Trophoblast cell (in vitro differentiated cells and primary cell): ENCODE measurements at regions not wholly inside any gene's neighbourhood (a gene's known extent, or its start where the extent isn't known, plus 50 kb on each side); places are given as distances from the start of the nearest gene placed in this dataset.
"Not testable (repeated sequence)": the region's sequence is repeated elsewhere in the genome, so short reads cannot be mapped to it uniquely, and the experiment has no call there.

Experiments used
- DNase-seq, 2 donors: peaks; one replicate each; pipeline ENCODE4 v3.0.0-alpha.2; 2016
- H2AFZ ChIP-seq: 2 replicates; pipeline ENCODE4 v1.6.1; 2013; ENCODE audit warnings: low read length, moderate library complexity, mild to moderate bottlenecking; ENCODE audit not compliant: insufficient read depth, poor library complexity
- H2AK5ac ChIP-seq: 2 replicates; pipeline ENCODE4 v1.6.1; 2013; ENCODE audit warnings: mild to moderate bottlenecking, low read length
- H2BK120ac ChIP-seq: 2 replicates; pipeline ENCODE4 v1.6.1; 2013; ENCODE audit warnings: low read length, mild to moderate bottlenecking, moderate library complexity; ENCODE audit not compliant: insufficient read depth, poor library complexity
- H2BK12ac ChIP-seq: 2 replicates; pipeline ENCODE4 v1.6.1; 2013; ENCODE audit warnings: mild to moderate bottlenecking, low read length, moderate library complexity
- H2BK5ac ChIP-seq: 2 replicates; pipeline ENCODE4 v1.6.1; 2013; ENCODE audit warnings: low read length, low read depth, moderate library complexity, mild to moderate bottlenecking; ENCODE audit not compliant: poor library complexity
- H3K14ac ChIP-seq: 2 replicates; pipeline ENCODE4 v1.6.1; 2013; ENCODE audit warnings: mild to moderate bottlenecking, low read length
- H3K18ac ChIP-seq: 2 replicates; pipeline ENCODE4 v1.6.1; 2013; ENCODE audit warnings: mild to moderate bottlenecking, low read length
- H3K23ac ChIP-seq: 2 replicates; pipeline ENCODE4 v1.6.1; 2013; ENCODE audit warnings: low read length
- H3K27ac ChIP-seq: 2 replicates; pipeline ENCODE4 v1.5.1; 2013; ENCODE audit warnings: low read depth, mild to moderate bottlenecking, inconsistent platforms, low read length, moderate library complexity
- H3K27me3 ChIP-seq: 2 replicates; pipeline ENCODE4 v1.6.1; 2013; ENCODE audit warnings: inconsistent platforms, mild to moderate bottlenecking, low read length, moderate library complexity; ENCODE audit not compliant: insufficient read depth
- H3K36me3 ChIP-seq, 2 experiments: 1 replicate in 1 of 2; 2 replicates in 1 of 2; pipeline ENCODE4 v1.6.1; 2013; ENCODE audit warnings: low read length in 2 of 2, mild to moderate bottlenecking in 2 of 2, moderate library complexity in 1 of 2; ENCODE audit not compliant: insufficient read depth in 2 of 2, control insufficient read depth in 1 of 2
- H3K4ac ChIP-seq: 2 replicates; pipeline ENCODE4 v1.6.1; 2013; ENCODE audit warnings: low read depth, mild to moderate bottlenecking, low read length, moderate library complexity
- H3K4me1 ChIP-seq, 2 experiments: 1 replicate in 1 of 2; 2 replicates in 1 of 2; pipeline ENCODE4 v1.6.1; 2013; ENCODE audit warnings: low read length in 2 of 2, mild to moderate bottlenecking in 2 of 2, moderate library complexity in 1 of 2; ENCODE audit not compliant: insufficient read depth in 2 of 2, control insufficient read depth in 1 of 2
- H3K4me2 ChIP-seq: 2 replicates; pipeline ENCODE4 v1.6.1; 2013; ENCODE audit warnings: inconsistent platforms, mild to moderate bottlenecking, low read length, moderate library complexity
- H3K4me3 ChIP-seq: 2 replicates; pipeline ENCODE4 v1.5.1; 2013; ENCODE audit warnings: mild to moderate bottlenecking, low read depth, low read length, inconsistent platforms
- H3K79me1 ChIP-seq: one replicate; pipeline ENCODE4 v1.6.1; 2013; ENCODE audit warnings: low read length
- H3K79me2 ChIP-seq: 2 replicates; pipeline ENCODE4 v1.6.1; 2013; ENCODE audit warnings: low read length, mild to moderate bottlenecking; ENCODE audit not compliant: control insufficient read depth, insufficient read depth, poor library complexity
- H3K9ac ChIP-seq: 2 replicates; pipeline ENCODE4 v1.6.1; 2013; ENCODE audit warnings: mild to moderate bottlenecking, low read length
- H3K9me3 ChIP-seq: 2 replicates; pipeline ENCODE4 v1.6.1; 2013; ENCODE audit warnings: low read depth, mild to moderate bottlenecking, control low read depth, inconsistent platforms, low read length; ENCODE audit not compliant: insufficient read depth
- H4K12ac ChIP-seq: 2 replicates; pipeline ENCODE4 v1.6.1; 2013; ENCODE audit warnings: low read depth, mild to moderate bottlenecking, low read length, moderate library complexity
- H4K8ac ChIP-seq: 2 replicates; pipeline ENCODE4 v1.6.1; 2013; ENCODE audit warnings: low read depth, mild to moderate bottlenecking, low read length, moderate library complexity
- H4K91ac ChIP-seq: one replicate; pipeline ENCODE4 v1.6.1; 2013; ENCODE audit warnings: low read depth, mild to moderate bottlenecking, low read length, moderate library complexity
- WGBS: extraction: QIAGEN DNeasy Blood & Tissue Kit; methylation state at CpG from one replicate; pipeline ENCODE4 v1.1.7; 2013; ENCODE audit warnings: missing lambda C conversion rate; ENCODE audit not compliant: insufficient read length, insufficient coverage; ENCODE audit errors: extremely low coverage; 5-methylcytosine and 5-hydroxymethylcytosine counted together

- no CpG with 5 or more reads among the region's 2 CpGs for WGBS
Measured at GRCh38 chr14:99995700-99996356, 69.4 kb upstream of the EVL start.

GRCh38 chr14:99996951-99997571, 68.2 kb upstream of the EVL start:
- no peaks in the 10 kb centered on the region for H3K79me2 ChIP-seq
- H3K27me3 ChIP-seq: no peaks in the 10 kb centered on the region
- H2BK12ac ChIP-seq: no peak overlapping the region
- H2BK5ac ChIP-seq: no peak overlapping the region
- H3K4me1 ChIP-seq: no peaks in the 10 kb centered on the region
- no peak overlapping the region for H3K14ac ChIP-seq
- H3K79me1 ChIP-seq: no peaks in the 10 kb centered on the region
- H4K91ac ChIP-seq: no peak overlapping the region
- H3K9me3 ChIP-seq: no peaks in the 10 kb centered on the region
- no peak overlapping the region for H3K18ac ChIP-seq
- no peak overlapping the region for H3K23ac ChIP-seq
- H4K12ac ChIP-seq: no peak overlapping the region
- H3K4me3 ChIP-seq: no peak overlapping the region
- no peaks in the 10 kb centered on the region for H3K36me3 ChIP-seq
- no peak overlapping the region for H2AFZ ChIP-seq
- H3K27ac ChIP-seq: no peak overlapping the region
- no peak overlapping the region for H3K4me2 ChIP-seq
- H2BK120ac ChIP-seq: no peak overlapping the region
- H4K8ac ChIP-seq: no peak overlapping the region
- no peak overlapping the region for H3K9ac ChIP-seq
- H2AK5ac ChIP-seq: no peak overlapping the region
- no peak overlapping the region for H3K4ac ChIP-seq
- 100% methylated on average over 1 of the region's 5 CpGs for WGBS
- DNase-seq: peak; percentile 75 to 87

More at GRCh38 chr14:99995700-99996356, 69.4 kb upstream of the EVL start:
- Histone ChIP-seq H2BK120ac (no peak overlapping the region), H4K12ac (no peak overlapping the region), H3K4me3 (no peak overlapping the region), H3K9ac (no peak overlapping the region), H3K4me2 (no peak overlapping the region), H2AFZ (no peak overlapping the region), H2AK5ac (no peak overlapping the region), H2BK5ac (no peak overlapping the region), H4K91ac (no peak overlapping the region), H3K23ac (no peak overlapping the region), H3K79me1 (no peaks in the 10 kb centered on the region), H3K36me3 (no peaks in the 10 kb centered on the region), H3K14ac (no peak overlapping the region), H3K4ac (no peak overlapping the region), H3K27me3 (no peaks in the 10 kb centered on the region), H3K18ac (no peak overlapping the region), H2BK12ac (no peak overlapping the region), H3K9me3 (no peaks in the 10 kb centered on the region), H4K8ac (no peak overlapping the region), H3K4me1 (no peaks in the 10 kb centered on the region), H3K27ac (no peak overlapping the region), H3K79me2 (no peaks in the 10 kb centered on the region)
- peak; percentile 63 to 85 for DNase-seq

DNA sequence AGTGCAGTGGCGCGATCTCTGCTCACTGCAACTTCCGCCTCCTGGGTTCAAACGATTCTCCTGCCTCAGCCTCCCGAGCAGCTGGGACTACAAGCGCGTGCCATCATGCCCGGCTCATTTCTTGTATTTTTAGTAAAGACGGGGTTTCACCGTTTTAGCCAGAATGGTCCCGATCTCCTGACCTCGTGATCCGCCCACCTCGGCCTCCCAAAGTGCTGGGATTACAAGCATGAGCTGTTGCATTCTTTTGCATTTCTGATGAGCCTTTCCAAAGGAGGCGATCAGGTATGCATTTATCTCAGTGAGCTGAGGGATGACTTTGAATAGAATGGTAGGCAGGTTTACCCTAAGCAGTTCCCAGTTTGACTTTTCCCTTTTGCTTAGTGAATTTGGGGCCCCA, 64.8 kb upstream of the EVL start:
- not testable (repeated sequence) for H3K36me3 ChIP-seq, H3K14ac ChIP-seq, H2BK5ac ChIP-seq, H3K79me2 ChIP-seq, H4K91ac ChIP-seq, H3K27ac ChIP-seq, H3K4me2 ChIP-seq, H3K9ac ChIP-seq, DNase-seq, H3K18ac ChIP-seq, H3K23ac ChIP-seq, H3K27me3 ChIP-seq, H2AK5ac ChIP-seq, H3K4ac ChIP-seq, H4K12ac ChIP-seq, H2BK120ac ChIP-seq, H3K9me3 ChIP-seq, H2BK12ac ChIP-seq, H4K8ac ChIP-seq, H3K79me1 ChIP-seq, H3K4me3 ChIP-seq, H3K4me1 ChIP-seq, H2AFZ ChIP-seq
- WGBS: no CpG with 5 or more reads among the region's 15 CpGs

DNA sequence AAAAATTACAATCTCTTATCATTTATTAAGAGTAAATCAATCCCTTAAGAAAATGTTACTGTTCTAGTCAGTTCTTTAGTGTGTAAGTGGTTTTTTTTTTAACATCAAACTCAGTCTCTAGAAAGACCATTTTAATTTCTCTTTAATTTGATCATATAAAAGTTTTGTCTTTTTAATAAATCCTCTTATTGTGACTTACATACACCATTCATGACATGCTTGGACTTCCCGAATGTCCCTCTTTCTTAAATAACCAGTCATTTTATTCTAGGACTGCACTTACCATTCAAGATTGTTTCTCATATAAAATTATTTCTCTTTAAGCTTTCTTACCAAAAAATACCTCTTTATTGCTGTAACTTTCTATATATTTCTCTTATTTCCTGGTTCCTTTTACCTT, 60.8 kb upstream of the EVL start:
- WGBS: no CpG with 5 or more reads among the region's 1 CpG
- peaks cover 0 to 2% of the 10 kb centered on the region in 2 experiments for H3K36me3 ChIP-seq
- no peaks in the 10 kb centered on the region for H3K27me3 ChIP-seq
- H4K12ac ChIP-seq: no peak overlapping the region
- no peak overlapping the region for H3K14ac ChIP-seq
- no peak overlapping the region for H3K9ac ChIP-seq
- H3K27ac ChIP-seq: no peak overlapping the region
- no peak overlapping the region for H4K8ac ChIP-seq
- no peak overlapping the region for H3K23ac ChIP-seq
- no peak overlapping the region for H2BK12ac ChIP-seq
- H2AFZ ChIP-seq: no peak overlapping the region
- DNase-seq: no peak
- no peak overlapping the region for H2BK5ac ChIP-seq
- H3K9me3 ChIP-seq: peaks cover 4% of the 10 kb centered on the region
- H2AK5ac ChIP-seq: no peak overlapping the region
- H3K79me1 ChIP-seq: no peaks in the 10 kb centered on the region
- H3K79me2 ChIP-seq: no peaks in the 10 kb centered on the region
- H3K4me2 ChIP-seq: no peak overlapping the region
- H4K91ac ChIP-seq: no peak overlapping the region
- H3K4me3 ChIP-seq: no peak overlapping the region
- H3K18ac ChIP-seq: no peak overlapping the region
- no peak overlapping the region for H2BK120ac ChIP-seq
- H3K4me1 ChIP-seq: no peaks in the 10 kb centered on the region
- H3K4ac ChIP-seq: no peak overlapping the region
